GM12878 (cell line): ENCODE measurements at regions not wholly inside any gene's neighbourhood (a gene's known extent, or its start where the extent isn't known, plus 50 kb on each side); places are given as distances from the start of the nearest gene placed in this dataset.

Experiments used
- ATAC-seq: fragments of 200-7000 bp; cut with Tn5 transposase; 3 replicates; pipeline ENCODE4 v1.9.1; 2020; ENCODE audit warnings: mild to moderate bottlenecking, moderate library complexity
- BruUV-seq: library from RNA; stranded (reverse); fragments of 400-500 nt; replicated peaks from 2 replicates; lab custom pipeline; 2021; lab: Mats Ljungman, UMichigan
- CTCF ChIA-PET: fragments of 300-600 bp; sonication (Branson Sonifier 250); formaldehyde crosslinking; extraction: SDS; loops from one replicate; lab custom pipeline; 2021; ENCODE audit warnings: inconsistent platforms; lab: Yijun Ruan, JAX
- POLR2A ChIA-PET: fragments of 350-600 bp; formaldehyde crosslinking; extraction: SDS; loops from one replicate; lab custom pipeline; 2021; ENCODE audit warnings: inconsistent platforms; lab: Charles Lee
- RAD21 ChIA-PET: fragments of 300-600 bp; sonication (Branson Sonifier 250); formaldehyde crosslinking; loops from one replicate; lab custom pipeline; 2023; ENCODE audit warnings: antibody characterized with exemption; ENCODE audit not compliant: unreplicated experiment; lab: Charles Lee
- SMC1A ChIA-PET: fragments of 300-600 bp; sonication (Branson Sonifier 250); formaldehyde crosslinking; loops from one replicate; lab custom pipeline; 2023; ENCODE audit not compliant: unreplicated experiment, uncharacterized antibody; lab: Charles Lee
- DNase-seq: peaks from one replicate; pipeline ENCODE4 v3.0.0-alpha.2; 2011; ENCODE audit warnings: low read depth, low spot score
- FAIRE-seq: peaks from 3 replicates; lab custom pipeline; 2011; peaks lifted over from hg19 to GRCh38; lab: Jason Lieb, UNC
- H2AFZ ChIP-seq: 2 replicates; pipeline ENCODE4 v1.6.0; 2011; ENCODE audit warnings: low read depth, low read length, control low read depth; ENCODE audit not compliant: control insufficient read depth
- H3K27ac ChIP-seq: 2 replicates; pipeline ENCODE4 v1.5.1; 2011; ENCODE audit warnings: control low read depth; ENCODE audit not compliant: control insufficient read depth, insufficient read depth
- H3K27me3 ChIP-seq, 2 experiments: replicated peaks in 1 of 2; 2 replicates each; pipeline versions ENCODE4 v1.6.0 to v1.6.1; 2011; ENCODE audit warnings: low read length in 1 of 2; ENCODE audit not compliant: control insufficient read depth in 2 of 2, insufficient read depth in 2 of 2
- H3K36me3 ChIP-seq, 2 experiments: 2 replicates each; pipeline ENCODE4 v1.5.1; 2011; ENCODE audit warnings: low read length in 1 of 2; ENCODE audit not compliant: control insufficient read depth in 2 of 2, insufficient read depth in 2 of 2
- H3K4me1 ChIP-seq: 2 replicates; pipeline ENCODE4 v1.6.1; 2011; ENCODE audit warnings: mild to moderate bottlenecking, low read length, moderate library complexity, mixed read lengths; ENCODE audit not compliant: control insufficient read depth, insufficient read depth
- H3K4me2 ChIP-seq: 2 replicates; pipeline ENCODE4 v1.6.0; 2011; ENCODE audit warnings: control low read depth; ENCODE audit not compliant: control insufficient read depth, insufficient read depth
- H3K4me3 ChIP-seq: fragments of 200-600 bp; sonication (generic); 2 replicates; pipeline ENCODE4 v1.5.1; 2016
- H3K79me2 ChIP-seq: 2 replicates; pipeline ENCODE4 v1.6.0; 2011; ENCODE audit warnings: low read length; ENCODE audit not compliant: control insufficient read depth, insufficient read depth
- H3K9ac ChIP-seq: 2 replicates; pipeline ENCODE4 v1.8.0; 2011; ENCODE audit warnings: low read length, control low read depth, mixed read lengths; ENCODE audit not compliant: control insufficient read depth, insufficient read depth
- H3K9me3 ChIP-seq: replicated peaks from 3 replicates; pipeline ENCODE4 v1.5.1; 2011; ENCODE audit warnings: mild to moderate bottlenecking, low read length; ENCODE audit not compliant: control insufficient read depth, insufficient read depth
- H4K20me1 ChIP-seq: 2 replicates; pipeline ENCODE4 v1.6.0; 2011; ENCODE audit not compliant: control insufficient read depth, insufficient read depth
- EGR1 ChIP-seq, 2 experiments: IDR thresholded peaks; 1 replicate in 1 of 2; 2 replicates in 1 of 2; pipeline ENCODE4 v1.6.1; 2011 to 2012; ENCODE audit warnings: low read depth in 2 of 2, low read length in 2 of 2, borderline replicate concordance in 1 of 2, mild to moderate bottlenecking in 1 of 2, moderate library complexity in 1 of 2
- ETV6 ChIP-seq, 2 experiments: fragments of 450-650 bp in 1 of 2; IDR thresholded peaks in 1 of 2; conservative IDR thresholded peaks in 1 of 2; 2 replicates each; pipeline ENCODE4 v1.6.1; 2014; ENCODE audit warnings: antibody characterized with exemption in 1 of 2, borderline replicate concordance in 1 of 2, low read depth in 1 of 2, mild to moderate bottlenecking in 1 of 2, moderate library complexity in 1 of 2
- FOS ChIP-seq: IDR thresholded peaks from 3 replicates; pipeline ENCODE4 v1.6.1; 2011; ENCODE audit warnings: borderline replicate concordance; ENCODE audit not compliant: insufficient read length; ENCODE audit errors: extremely low read depth
- JUNB ChIP-seq: IDR thresholded peaks from 2 replicates; pipeline ENCODE4 v1.6.1; 2016; ENCODE audit warnings: antibody characterized with exemption, mild to moderate bottlenecking
- MXI1 ChIP-seq: fragments of 150-350 bp; IDR thresholded peaks from 2 replicates; pipeline ENCODE4 v1.6.1; 2011; ENCODE audit warnings: low read depth, mild to moderate bottlenecking, inconsistent platforms, low read length, improper control_type of control experiment
- MYB ChIP-seq: fragments of 150-350 bp; IDR thresholded peaks from 2 replicates; pipeline ENCODE4 v1.6.1; 2014; ENCODE audit warnings: mild to moderate bottlenecking, low read depth, low read length, borderline replicate concordance
- REST ChIP-seq: IDR thresholded peaks from 2 replicates; pipeline ENCODE4 v1.6.1; 2012; ENCODE audit warnings: mild to moderate bottlenecking, low read depth, low read length
- SIN3A ChIP-seq: IDR thresholded peaks from 2 replicates; pipeline ENCODE4 v1.6.1; 2012; ENCODE audit warnings: low read depth, low read length, improper control_type of control experiment
- SMC3 ChIP-seq: IDR thresholded peaks from 2 replicates; pipeline ENCODE4 v1.6.1; 2011; ENCODE audit warnings: low read length, improper control_type of control experiment, borderline replicate concordance
- SPI1 ChIP-seq: IDR thresholded peaks from 2 replicates; pipeline ENCODE4 v1.6.1; 2011; ENCODE audit warnings: low read depth, mild to moderate bottlenecking, low read length, moderate library complexity, borderline replicate concordance; ENCODE audit not compliant: insufficient read depth
- ZBTB11 ChIP-seq: fragments of 450-650 bp; formaldehyde crosslinking; IDR thresholded peaks from 2 replicates; pipeline ENCODE4 v1.5.0; 2022; ENCODE audit warnings: mild to moderate bottlenecking, missing genetic modification characterization
- WGBS: methylation state at CpG from one replicate; pipeline ENCODE4 v1.1.6; 2016; ENCODE audit warnings: low lambda C conversion rate; ENCODE audit not compliant: insufficient replicate concordance, insufficient coverage; ENCODE audit errors: missing lambda C conversion rate; 5-methylcytosine and 5-hydroxymethylcytosine counted together
- in situ Hi-C: fragments of 300-500 bp; cut with MboI; formaldehyde crosslinking; loops from 9 replicates; pipeline ENCODE4 v1.14.3; 2018; ENCODE audit warnings: mixed read lengths
- intact Hi-C: fragments of 100-400 bp; cut with micrococcal nuclease; formaldehyde crosslinking; loops from one replicate; pipeline ENCODE4 v1.14.2; 2022; ENCODE audit not compliant: unreplicated experiment

- H3K9ac ChIP-seq, result no peak overlapping the region
- no peak for TF ChIP-seq REST
- TF ChIP-seq, all 136 proteins: peak for 0
- H4K20me1 ChIP-seq, result no peaks in the 10 kb centered on the region
- peaks cover 10% of the 10 kb centered on the region; the same call in 1 of the 2 replicates for H3K4me1 ChIP-seq
- ChIA-PET CTCF (no interaction called here), RAD21 (no interaction called here), POLR2A (no interaction called here), SMC1A (no interaction called here)
- H3K4me3 ChIP-seq, result no peak overlapping the region
- no peak overlapping the region for H3K4me2 ChIP-seq
- no peaks in the 10 kb centered on the region for H3K36me3 ChIP-seq
- in situ Hi-C loops (no loop called here), intact Hi-C loops (no loop called here)
- no peak overlapping the region for H2AFZ ChIP-seq
- ATAC-seq (no peak), DNase-seq (no peak), FAIRE-seq (no peak)
- 33% methylated on average over 9 of the region's 9 CpGs for WGBS
- BruUV-seq, result no TSS peak
- no peaks in the 10 kb centered on the region for H3K27me3 ChIP-seq
- no peaks in the 10 kb centered on the region for H3K79me2 ChIP-seq
- no peak overlapping the region for H3K27ac ChIP-seq
- H3K9me3 ChIP-seq, result no peaks in the 10 kb centered on the region
Observed at GRCh38 chr10:129055225-129055624, 411.8 kb upstream of the MGMT start.

- no peak for FAIRE-seq
- Histone ChIP-seq H3K4me2 (no peak overlapping the region), H3K36me3 (no peaks in the 10 kb centered on the region), H3K9ac (no peak overlapping the region), H3K79me2 (no peaks in the 10 kb centered on the region), H4K20me1 (no peaks in the 10 kb centered on the region), H3K27ac (no peak overlapping the region), H2AFZ (no peak overlapping the region), H3K4me3 (no peak overlapping the region), H3K27me3 (no peaks in the 10 kb centered on the region), H3K9me3 (no peaks in the 10 kb centered on the region), H3K4me1 (peaks cover 10% of the 10 kb centered on the region; the same call in 1 of the 2 replicates)
- no TSS peak for BruUV-seq
- in situ Hi-C loops, result no loop called here
- ChIA-PET SMC1A (no interaction called here), POLR2A (no interaction called here), CTCF (no interaction called here), RAD21 (no interaction called here)
- no peak for ATAC-seq
- no peak for DNase-seq
- intact Hi-C loops, result no loop called here
- 41% methylated on average over 10 of the region's 17 CpGs for WGBS
- TF ChIP-seq JUNB (no peak), SMC3 (no peak), MXI1 (no peak), FOS (no peak), EGR1 (IDR thresholded peaks at IDR 0.05; ENCODE audit: borderline replicate concordance in 1 of 2, low read depth in 2 of 2, low read length in 2 of 2) (no peak), SPI1 (no peak), ZBTB11 (no peak), MYB (no peak), ETV6 (conservative IDR thresholded peaks at IDR 0.05 in 1 of 2, IDR thresholded peaks at IDR 0.05 in 1 of 2; ENCODE audit: borderline replicate concordance in 1 of 2, low read depth in 1 of 2) (no peak), SIN3A (no peak)
Observed at GRCh38 chr10:129055986-129056385, 411.1 kb upstream of the MGMT start.
